ENCODE measurements at regions not wholly inside any gene's neighbourhood (a gene's known extent, or its start where the extent isn't known, plus 50 kb on each side); places are given as distances from the start of the nearest gene placed in this dataset.

GRCh38 chr9:107969141-107969540 lies 479.6 kb upstream of the KLF4 start:
- in situ Hi-C loops (cut with HindIII; ENCODE audit: low sequenced_read_pairs): no loop called here
- TF ChIP-seq, protein P1, sequence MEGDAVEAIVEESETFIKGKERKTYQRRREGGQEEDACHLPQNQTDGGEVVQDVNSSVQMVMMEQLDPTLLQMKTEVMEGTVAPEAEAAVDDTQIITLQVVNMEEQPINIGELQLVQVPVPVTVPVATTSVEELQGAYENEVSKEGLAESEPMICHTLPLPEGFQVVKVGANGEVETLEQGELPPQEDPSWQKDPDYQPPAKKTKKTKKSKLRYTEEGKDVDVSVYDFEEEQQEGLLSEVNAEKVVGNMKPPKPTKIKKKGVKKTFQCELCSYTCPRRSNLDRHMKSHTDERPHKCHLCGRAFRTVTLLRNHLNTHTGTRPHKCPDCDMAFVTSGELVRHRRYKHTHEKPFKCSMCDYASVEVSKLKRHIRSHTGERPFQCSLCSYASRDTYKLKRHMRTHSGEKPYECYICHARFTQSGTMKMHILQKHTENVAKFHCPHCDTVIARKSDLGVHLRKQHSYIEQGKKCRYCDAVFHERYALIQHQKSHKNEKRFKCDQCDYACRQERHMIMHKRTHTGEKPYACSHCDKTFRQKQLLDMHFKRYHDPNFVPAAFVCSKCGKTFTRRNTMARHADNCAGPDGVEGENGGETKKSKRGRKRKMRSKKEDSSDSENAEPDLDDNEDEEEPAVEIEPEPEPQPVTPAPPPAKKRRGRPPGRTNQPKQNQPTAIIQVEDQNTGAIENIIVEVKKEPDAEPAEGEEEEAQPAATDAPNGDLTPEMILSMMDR (IDR thresholded peaks at IDR 0.05; ENCODE audit: low read depth, low read length, missing control alignments): no peak
- H3K4me3 ChIP-seq (ENCODE audit: low read depth, low read length): no peak overlapping the region
- DNase-seq (ENCODE audit: low read depth): no peak

DNA sequence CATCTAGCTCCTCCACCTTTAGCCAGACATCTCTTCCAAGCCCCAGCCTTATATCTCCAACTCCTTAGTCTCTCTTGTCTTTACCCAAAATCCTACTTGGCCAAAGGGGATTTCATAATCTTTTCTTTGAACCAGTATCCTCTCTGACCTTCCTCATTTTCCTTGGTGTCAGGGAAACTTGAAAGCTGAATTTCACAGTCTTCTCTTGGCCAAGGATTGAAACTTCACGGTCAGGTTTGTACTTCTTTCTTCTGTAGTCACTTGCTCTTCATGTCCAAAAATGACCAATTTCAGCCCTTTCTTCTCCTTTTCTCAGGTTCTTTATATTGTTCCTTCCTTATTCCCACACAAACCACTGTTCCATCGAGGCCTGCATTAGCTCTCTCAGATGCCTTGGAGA lies 473.7 kb upstream of the KLF4 start:
- no peak for DNase-seq (ENCODE audit: low read depth)
- in situ Hi-C loops (cut with HindIII; ENCODE audit: low sequenced_read_pairs): no loop called here
- TF ChIP-seq, protein P1 (IDR thresholded peaks at IDR 0.05; ENCODE audit: low read depth, low read length, missing control alignments): no peak
- no peak overlapping the region for H3K4me3 ChIP-seq (ENCODE audit: low read depth, low read length)

DNA sequence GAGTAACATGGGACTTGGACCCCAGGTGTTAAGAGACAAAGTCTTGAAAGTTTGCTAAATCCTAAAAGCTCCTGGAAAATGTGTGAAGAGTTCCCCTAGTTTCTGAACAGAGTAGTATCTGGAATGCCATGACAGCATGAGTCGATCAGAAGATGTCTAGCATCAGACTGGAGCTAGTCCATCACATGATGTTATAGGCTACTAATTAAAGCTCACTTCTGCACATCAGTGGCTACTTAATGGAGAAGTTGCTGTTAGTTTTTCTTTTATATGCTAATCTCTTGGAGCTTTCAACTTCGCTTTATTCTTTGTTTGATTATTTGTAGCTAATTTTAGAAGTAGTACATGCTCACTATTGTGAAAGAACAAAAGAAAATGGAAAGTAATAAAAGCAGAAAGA lies 471.3 kb upstream of the KLF4 start:
- DNase-seq (ENCODE audit: low read depth): no peak
- TF ChIP-seq, protein P1 (IDR thresholded peaks at IDR 0.05; ENCODE audit: low read depth, low read length, missing control alignments): no peak
- no peak overlapping the region for H3K4me3 ChIP-seq (ENCODE audit: low read depth, low read length)
- in situ Hi-C loops (cut with HindIII; ENCODE audit: low sequenced_read_pairs): no loop called here

GRCh38 chr9:107954312-107954711 lies 464.7 kb upstream of the KLF4 start:
- TF ChIP-seq, protein P1 (IDR thresholded peaks at IDR 0.05; ENCODE audit: low read depth, low read length, missing control alignments): no peak
- in situ Hi-C loops (cut with HindIII; ENCODE audit: low sequenced_read_pairs): no loop called here
- H3K4me3 ChIP-seq (ENCODE audit: low read depth, low read length): no peak overlapping the region
- no peak for DNase-seq (ENCODE audit: low read depth)

- TF ChIP-seq, protein P1 (IDR thresholded peaks at IDR 0.05; ENCODE audit: low read depth, low read length, missing control alignments): no peak
- DNase-seq (ENCODE audit: low read depth): no peak
- in situ Hi-C loops (cut with HindIII; ENCODE audit: low sequenced_read_pairs): no loop called here
- H3K4me3 ChIP-seq (ENCODE audit: low read depth, low read length): no peak overlapping the region
Observed at GRCh38 chr9:107953556-107954125, 464.1 kb upstream of the KLF4 start.

DNA sequence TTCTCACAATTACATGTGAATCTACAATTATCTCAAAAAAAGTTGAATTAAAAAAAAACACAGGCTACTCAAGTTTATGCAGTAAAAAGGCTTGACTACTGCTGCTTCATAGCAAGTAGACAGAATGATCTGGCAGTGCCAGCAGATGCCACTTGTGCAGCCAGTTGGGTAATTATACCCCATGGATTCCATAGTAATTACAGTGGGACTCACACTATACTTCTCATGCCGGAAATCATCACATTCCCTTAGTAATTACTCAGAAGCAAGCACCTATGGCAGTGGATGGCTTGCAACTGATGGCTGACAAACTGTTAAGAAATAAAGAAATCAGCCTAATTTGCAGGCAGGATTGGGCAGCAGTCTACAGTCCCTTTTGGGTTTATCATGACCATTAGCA lies 463.2 kb upstream of the KLF4 start:
- TF ChIP-seq, protein P1 (IDR thresholded peaks at IDR 0.05; ENCODE audit: low read depth, low read length, missing control alignments): no peak
- no peak for DNase-seq (ENCODE audit: low read depth)
- in situ Hi-C loops (cut with HindIII; ENCODE audit: low sequenced_read_pairs): no loop called here
- H3K4me3 ChIP-seq (ENCODE audit: low read depth, low read length): no peak overlapping the region

Measured in astrocyte of the cerebellum (primary cell).